WERI-Rb-1 (cell line): ENCODE measurements at regions not wholly inside any gene's neighbourhood (a gene's known extent, or its start where the extent isn't known, plus 50 kb on each side); places are given as distances from the start of the nearest gene placed in this dataset.

Experiments
- DNase-seq: peaks from one replicate; pipeline ENCODE4 v3.0.0-alpha.2; 2020
- H3K27ac ChIP-seq: fragments of 250-450 bp; sonication (Bioruptor Pico); 2 replicates; pipeline ENCODE4 v1.5.1; 2020; ENCODE audit warnings: mild to moderate bottlenecking, moderate library complexity
- H3K27me3 ChIP-seq: fragments of 250-450 bp; sonication (Bioruptor Pico); 2 replicates; pipeline ENCODE4 v1.5.1; 2021; ENCODE audit warnings: mild to moderate bottlenecking, low read depth, moderate library complexity; ENCODE audit not compliant: insufficient read depth, severe bottlenecking
- H3K36me3 ChIP-seq: fragments of 250-450 bp; sonication (Bioruptor Pico); 2 replicates; pipeline ENCODE4 v1.5.1; 2020; ENCODE audit warnings: mild to moderate bottlenecking, moderate library complexity
- H3K4me3 ChIP-seq: 2 replicates; pipeline ENCODE4 v1.5.1; 2011; ENCODE audit warnings: low read depth, mild to moderate bottlenecking, control low read depth, low read length
- H3K9me3 ChIP-seq: fragments of 250-450 bp; sonication (Bioruptor Pico); 2 replicates; pipeline ENCODE4 v1.5.1; 2021; ENCODE audit warnings: mild to moderate bottlenecking, moderate library complexity; ENCODE audit not compliant: severe bottlenecking
- TF ChIP-seq, protein P1 (sequence below): IDR thresholded peaks from 2 replicates; pipeline ENCODE4 v1.5.1; 2011; ENCODE audit warnings: low read depth, mild to moderate bottlenecking, control low read depth, inconsistent platforms, low read length

DNA sequence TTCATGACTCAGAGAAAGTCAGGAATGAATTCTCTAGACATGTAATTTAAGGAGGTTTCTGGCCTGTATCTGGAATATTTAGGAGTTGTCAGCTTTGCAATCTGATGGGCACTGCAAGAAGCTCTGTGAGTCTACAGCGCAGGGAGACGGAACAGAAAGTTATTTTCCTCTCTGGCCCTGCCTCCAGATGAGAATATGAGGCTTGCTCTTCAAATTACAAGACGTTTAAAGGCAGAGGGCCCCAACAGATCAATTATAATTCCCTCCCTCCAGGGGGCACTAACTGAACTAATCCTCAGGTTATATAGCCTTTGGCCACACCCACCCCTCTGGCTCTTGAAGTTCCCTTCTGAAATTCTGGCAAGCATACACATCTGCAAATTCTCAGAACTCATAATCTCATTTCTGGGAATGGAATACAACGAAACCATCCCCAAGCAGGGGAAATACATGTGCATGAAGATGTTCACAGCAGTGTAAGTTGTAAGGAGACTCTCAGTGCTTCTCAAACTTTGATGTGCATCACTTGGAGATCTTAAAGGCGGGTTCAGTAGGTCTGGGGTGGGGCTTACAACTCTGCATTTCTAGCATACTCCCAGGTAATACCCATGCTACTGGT is 307.6 kb downstream of the CWC27 start:
- no peaks in the 10 kb centered on the region for H3K9me3 ChIP-seq
- no peaks in the 10 kb centered on the region for H3K36me3 ChIP-seq
- H3K27ac ChIP-seq: 0 out of 2 replicates have a peak overlapping the region, but pooled peaks have one; percentile 0
- H3K27me3 ChIP-seq: no peaks in the 10 kb centered on the region
- TF ChIP-seq, protein P1, sequence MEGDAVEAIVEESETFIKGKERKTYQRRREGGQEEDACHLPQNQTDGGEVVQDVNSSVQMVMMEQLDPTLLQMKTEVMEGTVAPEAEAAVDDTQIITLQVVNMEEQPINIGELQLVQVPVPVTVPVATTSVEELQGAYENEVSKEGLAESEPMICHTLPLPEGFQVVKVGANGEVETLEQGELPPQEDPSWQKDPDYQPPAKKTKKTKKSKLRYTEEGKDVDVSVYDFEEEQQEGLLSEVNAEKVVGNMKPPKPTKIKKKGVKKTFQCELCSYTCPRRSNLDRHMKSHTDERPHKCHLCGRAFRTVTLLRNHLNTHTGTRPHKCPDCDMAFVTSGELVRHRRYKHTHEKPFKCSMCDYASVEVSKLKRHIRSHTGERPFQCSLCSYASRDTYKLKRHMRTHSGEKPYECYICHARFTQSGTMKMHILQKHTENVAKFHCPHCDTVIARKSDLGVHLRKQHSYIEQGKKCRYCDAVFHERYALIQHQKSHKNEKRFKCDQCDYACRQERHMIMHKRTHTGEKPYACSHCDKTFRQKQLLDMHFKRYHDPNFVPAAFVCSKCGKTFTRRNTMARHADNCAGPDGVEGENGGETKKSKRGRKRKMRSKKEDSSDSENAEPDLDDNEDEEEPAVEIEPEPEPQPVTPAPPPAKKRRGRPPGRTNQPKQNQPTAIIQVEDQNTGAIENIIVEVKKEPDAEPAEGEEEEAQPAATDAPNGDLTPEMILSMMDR: 0 out of 2 replicates have a peak, but pooled peaks have one; percentile 15
- peak; percentile 26 for DNase-seq
- no peak overlapping the region for H3K4me3 ChIP-seq

DNA sequence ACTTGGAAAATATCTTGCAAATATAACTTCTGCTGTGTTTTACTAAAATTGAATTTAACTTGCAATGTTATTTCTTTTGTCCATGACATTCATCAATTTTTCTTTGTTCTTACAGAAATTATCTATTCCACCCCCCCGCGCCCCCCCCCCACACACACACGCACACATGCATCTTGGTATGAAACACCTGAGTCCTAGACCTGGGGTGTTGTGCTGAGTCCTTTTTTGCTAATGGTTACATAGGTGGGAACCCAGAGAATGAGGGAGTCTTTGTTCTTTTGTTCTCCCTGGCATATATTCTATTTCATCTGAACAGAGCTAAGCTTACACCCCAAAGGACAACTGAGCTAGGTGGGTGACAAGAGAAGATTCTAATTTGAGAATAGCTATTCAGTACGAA is 308.9 kb downstream of the CWC27 start:
- no peak overlapping the region for H3K27ac ChIP-seq
- H3K36me3 ChIP-seq: no peaks in the 10 kb centered on the region
- DNase-seq: no peak
- H3K9me3 ChIP-seq: no peaks in the 10 kb centered on the region
- H3K27me3 ChIP-seq: no peaks in the 10 kb centered on the region
- no peak overlapping the region for H3K4me3 ChIP-seq
- TF ChIP-seq, protein P1: no peak

DNA sequence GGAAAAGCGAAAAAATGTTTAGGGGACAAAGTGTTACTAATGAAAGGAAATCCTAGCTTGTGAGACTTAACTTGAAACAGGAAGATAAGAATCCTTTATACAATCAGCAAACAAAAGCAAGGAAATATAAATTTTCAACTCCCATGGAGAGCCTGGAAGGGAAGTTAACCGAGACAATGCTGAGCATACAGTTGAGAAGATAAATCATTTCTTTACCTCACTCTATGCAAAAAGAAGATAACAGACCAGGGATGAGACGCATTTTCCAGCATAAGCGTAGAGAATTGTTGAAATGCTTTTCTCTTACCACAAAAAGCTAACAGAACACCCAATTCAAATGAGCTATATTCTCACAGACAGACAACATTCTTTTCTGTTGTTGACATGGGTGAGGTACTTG is 309.6 kb downstream of the CWC27 start:
- no peaks in the 10 kb centered on the region for H3K36me3 ChIP-seq
- DNase-seq: no peak
- H3K27ac ChIP-seq: no peak overlapping the region
- H3K4me3 ChIP-seq: no peak overlapping the region
- no peaks in the 10 kb centered on the region for H3K9me3 ChIP-seq
- no peaks in the 10 kb centered on the region for H3K27me3 ChIP-seq
- TF ChIP-seq, protein P1: no peak

DNA sequence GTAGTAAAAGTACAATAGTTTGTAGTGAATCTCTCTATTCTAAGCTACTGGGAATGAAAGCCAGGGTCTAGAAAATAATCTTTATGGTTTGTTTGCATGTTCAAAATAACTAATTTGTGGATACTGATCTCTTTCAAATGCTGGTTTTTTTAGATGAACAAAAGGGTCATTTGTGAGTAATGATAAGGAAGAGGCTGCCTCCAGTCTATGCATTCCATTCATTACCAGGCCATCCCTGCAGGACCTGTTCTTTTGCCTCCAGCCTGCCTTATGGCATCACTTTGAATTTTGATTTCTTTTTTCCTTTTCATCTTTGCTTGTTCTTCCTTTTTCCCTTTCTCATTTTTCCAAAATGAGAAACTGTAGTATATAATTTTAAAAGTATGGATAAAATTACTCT is 312.3 kb downstream of the CWC27 start:
- Histone ChIP-seq H3K27me3 (no peaks in the 10 kb centered on the region), H3K9me3 (no peaks in the 10 kb centered on the region), H3K27ac (no peak overlapping the region), H3K4me3 (no peak overlapping the region), H3K36me3 (no peaks in the 10 kb centered on the region)
- TF ChIP-seq, protein P1: no peak
- no peak for DNase-seq

DNA sequence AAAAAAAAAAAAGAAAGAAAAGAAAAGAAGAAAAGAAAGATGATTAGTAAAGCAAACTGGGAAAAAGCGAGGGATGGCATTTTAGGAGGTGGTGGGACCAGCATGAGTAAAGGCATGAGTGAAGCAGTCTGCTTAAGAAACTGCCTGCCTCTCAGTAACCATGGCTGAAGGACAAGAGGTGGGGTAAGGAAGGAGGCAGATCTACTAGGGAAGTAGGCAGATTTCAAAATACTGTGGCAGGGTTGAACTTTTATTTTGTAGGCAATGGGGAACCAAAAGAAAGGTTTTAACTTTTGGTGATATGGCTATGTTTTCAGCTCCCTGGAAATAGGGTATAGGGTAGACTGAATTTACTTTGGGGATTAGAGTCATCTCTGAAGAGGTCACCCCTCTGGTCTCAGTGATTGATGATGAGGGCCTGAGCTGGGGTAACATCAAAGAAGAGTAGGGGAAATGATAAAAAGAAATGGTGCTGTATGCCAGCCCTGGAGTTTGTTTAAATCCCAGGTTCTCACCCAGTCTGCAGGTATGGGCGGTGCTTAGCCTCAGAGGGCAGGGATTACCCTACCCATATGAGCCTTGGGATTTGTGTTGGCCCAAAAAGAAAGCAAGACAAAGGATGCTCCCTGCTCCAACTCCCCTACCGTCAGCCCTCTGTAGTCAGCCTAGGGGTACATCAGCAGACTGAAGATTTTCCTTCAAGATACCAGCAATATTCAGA is 316.2 kb downstream of the CWC27 start:
- H3K27ac ChIP-seq: no peak overlapping the region
- no peaks in the 10 kb centered on the region for H3K36me3 ChIP-seq
- H3K4me3 ChIP-seq: no peak overlapping the region
- no peaks in the 10 kb centered on the region for H3K9me3 ChIP-seq
- TF ChIP-seq, protein P1: no peak
- DNase-seq: no peak
- no peaks in the 10 kb centered on the region for H3K27me3 ChIP-seq
